H1 (cell line): ENCODE measurements at regions not wholly inside any gene's neighbourhood (a gene's known extent, or its start where the extent isn't known, plus 50 kb on each side); places are given as distances from the start of the nearest gene placed in this dataset.

Source experiments
- CHD7 ChIP-seq: fragments of 300-600 bp; sonication (generic); IDR thresholded peaks from 2 replicates; pipeline ENCODE4 v1.7.1; 2012; ENCODE audit warnings: low read length, moderate library complexity, mild to moderate bottlenecking, inconsistent platforms; ENCODE audit not compliant: insufficient replicate concordance
- CREB1 ChIP-seq: IDR thresholded peaks from 2 replicates; pipeline ENCODE4 v1.6.1; 2012; ENCODE audit warnings: inconsistent platforms
- GABPA ChIP-seq: IDR thresholded peaks from 2 replicates; pipeline ENCODE4 v1.6.1; 2011; ENCODE audit warnings: mild to moderate bottlenecking, low read length, moderate library complexity, borderline replicate concordance; ENCODE audit not compliant: insufficient read depth
- HDAC2 ChIP-seq, 2 experiments: fragments of 300-600 bp in 1 of 2; sonication (generic) in 1 of 2; IDR thresholded peaks; 2 replicates each; pipeline ENCODE4 v1.6.1; 2011 to 2012; ENCODE audit warnings: low read depth in 2 of 2, low read length in 2 of 2, mild to moderate bottlenecking in 2 of 2, moderate library complexity in 2 of 2, borderline replicate concordance in 1 of 2, inconsistent platforms in 1 of 2
- MAFK ChIP-seq: IDR thresholded peaks from 2 replicates; pipeline ENCODE4 v1.6.1; 2012; ENCODE audit warnings: low read depth, mild to moderate bottlenecking, improper control_type of control experiment, low read length
- RBBP5 ChIP-seq: IDR thresholded peaks from 2 replicates; pipeline ENCODE4 v1.7.1; 2012; ENCODE audit warnings: low read depth, mild to moderate bottlenecking, inconsistent platforms, low read length, moderate library complexity, borderline replicate concordance
- SIN3A ChIP-seq, 2 experiments: IDR thresholded peaks in 1 of 2; conservative IDR thresholded peaks in 1 of 2; 2 replicates each; pipeline ENCODE4 v1.6.1; 2011 to 2012; ENCODE audit warnings: low read length in 2 of 2, improper control_type of control experiment in 1 of 2, low read depth in 1 of 2, mild to moderate bottlenecking in 1 of 2
- YY1 ChIP-seq: IDR thresholded peaks from 2 replicates; pipeline ENCODE4 v1.6.1; 2011; ENCODE audit warnings: low read depth, mild to moderate bottlenecking, low read length
- TF ChIP-seq, protein P1 (sequence below), 3 experiments: IDR thresholded peaks; 1 replicate in 2 of 3; 2 replicates in 1 of 3; pipeline versions ENCODE4 v1.5.1 to v1.6.1; 2011; ENCODE audit warnings: low read length in 3 of 3, mild to moderate bottlenecking in 3 of 3, inconsistent platforms in 2 of 3, low read depth in 1 of 3, moderate library complexity in 1 of 3; ENCODE audit not compliant: insufficient read depth in 1 of 3; ENCODE audit errors: control extremely low read depth in 1 of 3

GRCh38 chr10:84991301-84991700, 662.9 kb downstream of the CCSER2 start (continued):
- no peak for TF ChIP-seq CHD7
- no peak for TF ChIP-seq GABPA
- TF ChIP-seq YY1 = no peak
- no peak for TF ChIP-seq MAFK
- no peak for TF ChIP-seq RBBP5
- no peak for TF ChIP-seq HDAC2 (IDR thresholded peaks at IDR 0.05; ENCODE audit: borderline replicate concordance in 1 of 2, low read depth in 2 of 2, low read length in 2 of 2)
- TF ChIP-seq, protein P1, sequence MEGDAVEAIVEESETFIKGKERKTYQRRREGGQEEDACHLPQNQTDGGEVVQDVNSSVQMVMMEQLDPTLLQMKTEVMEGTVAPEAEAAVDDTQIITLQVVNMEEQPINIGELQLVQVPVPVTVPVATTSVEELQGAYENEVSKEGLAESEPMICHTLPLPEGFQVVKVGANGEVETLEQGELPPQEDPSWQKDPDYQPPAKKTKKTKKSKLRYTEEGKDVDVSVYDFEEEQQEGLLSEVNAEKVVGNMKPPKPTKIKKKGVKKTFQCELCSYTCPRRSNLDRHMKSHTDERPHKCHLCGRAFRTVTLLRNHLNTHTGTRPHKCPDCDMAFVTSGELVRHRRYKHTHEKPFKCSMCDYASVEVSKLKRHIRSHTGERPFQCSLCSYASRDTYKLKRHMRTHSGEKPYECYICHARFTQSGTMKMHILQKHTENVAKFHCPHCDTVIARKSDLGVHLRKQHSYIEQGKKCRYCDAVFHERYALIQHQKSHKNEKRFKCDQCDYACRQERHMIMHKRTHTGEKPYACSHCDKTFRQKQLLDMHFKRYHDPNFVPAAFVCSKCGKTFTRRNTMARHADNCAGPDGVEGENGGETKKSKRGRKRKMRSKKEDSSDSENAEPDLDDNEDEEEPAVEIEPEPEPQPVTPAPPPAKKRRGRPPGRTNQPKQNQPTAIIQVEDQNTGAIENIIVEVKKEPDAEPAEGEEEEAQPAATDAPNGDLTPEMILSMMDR (IDR thresholded peaks at IDR 0.05; ENCODE audit: control extremely low read depth in 1 of 3, insufficient read depth in 1 of 3, low read depth in 1 of 3, low read length in 3 of 3) = no peak
- TF ChIP-seq SIN3A (conservative IDR thresholded peaks at IDR 0.05 in 1 of 2, IDR thresholded peaks at IDR 0.05 in 1 of 2; ENCODE audit: low read depth in 1 of 2, low read length in 2 of 2) = no peak
- no peak for TF ChIP-seq CREB1
